Vagina (tissue), 2 donors: ENCODE measurements at regions not wholly inside any gene's neighbourhood (a gene's known extent, or its start where the extent isn't known, plus 50 kb on each side); places are given as distances from the start of the nearest gene placed in this dataset.

Experiments
- DNase-seq, 2 donors: peaks; one replicate each; pipeline ENCODE4 v3.0.0-alpha.2; 2017; ENCODE audit errors: extremely low spot score in 2 of 2
- H3K27ac ChIP-seq: fragments of 200-600 bp; sonication (generic); one replicate; pipeline ENCODE4 v1.5.1; 2019
- H3K27me3 ChIP-seq: fragments of 200-600 bp; sonication (generic); one replicate; pipeline ENCODE4 v1.5.1; 2019
- H3K36me3 ChIP-seq, 2 donors: fragments of 200-600 bp; sonication (generic); one replicate each; pipeline ENCODE4 v1.5.1; 2017 to 2019
- H3K4me1 ChIP-seq: fragments of 200-600 bp; sonication (generic); one replicate; pipeline ENCODE4 v1.5.1; 2019
- H3K4me3 ChIP-seq, 2 donors: fragments of 200-600 bp; sonication (generic); 1 replicate in 1 of 2; 2 replicates in 1 of 2; pipeline ENCODE4 v1.5.1; 2016 to 2019
- H3K9me3 ChIP-seq: fragments of 200-600 bp; sonication (generic); one replicate; pipeline ENCODE4 v1.5.1; 2019
- CTCF ChIP-seq, 3 experiments: fragments of 450-650 bp in 2 of 3; fragments of 200-600 bp in 1 of 3; sonication (generic) in 1 of 3; IDR thresholded peaks; one replicate each; pipeline ENCODE4 v1.5.1; 2017 to 2019; ENCODE audit warnings: antibody characterized with exemption in 3 of 3, mild to moderate bottlenecking in 2 of 3, moderate library complexity in 2 of 3
- POLR2A ChIP-seq, 2 donors: fragments of 450-650 bp; IDR thresholded peaks; one replicate each; pipeline ENCODE4 v1.6.1; 2017; ENCODE audit warnings: antibody characterized with exemption in 2 of 2, mild to moderate bottlenecking in 2 of 2, moderate library complexity in 2 of 2
- POLR2AphosphoS5 ChIP-seq, 2 donors: sonication (generic); formaldehyde crosslinking; IDR thresholded peaks; one replicate each; pipeline ENCODE4 v1.9.0; 2017; ENCODE audit warnings: antibody characterized with exemption in 2 of 2, mild to moderate bottlenecking in 2 of 2, low read depth in 1 of 2; ENCODE audit not compliant: insufficient read depth in 1 of 2
- intact Hi-C: fragments of 100-400 bp; cut with DNase I; formaldehyde crosslinking; loops from one replicate; pipeline ENCODE4 v1.15.1; 2023

DNA sequence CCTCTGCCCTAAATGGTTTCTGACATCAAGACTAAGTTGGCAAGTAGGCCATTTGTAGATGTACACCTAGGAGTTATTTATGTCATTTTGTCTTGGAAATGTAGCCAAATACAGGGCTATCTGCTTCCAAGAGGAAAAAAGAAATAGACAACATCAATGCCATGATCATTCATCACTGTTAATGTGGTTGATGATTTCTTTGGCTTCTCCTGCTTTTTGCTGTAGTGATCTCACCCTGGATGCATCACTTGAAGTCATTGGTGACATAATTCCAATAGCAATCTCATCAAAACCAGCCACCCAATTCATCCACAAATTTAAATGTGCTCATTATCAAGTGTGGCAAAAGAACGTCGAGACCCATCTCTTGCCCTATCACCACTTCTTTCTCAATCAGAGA lies 222.6 kb upstream of the PPARGC1A start:
- DNase-seq = no peak
- Histone ChIP-seq H3K4me3 (no peak overlapping the region), H3K4me1 (no peaks in the 10 kb centered on the region), H3K27me3 (no peaks in the 10 kb centered on the region), H3K36me3 (no peaks in the 10 kb centered on the region), H3K9me3 (no peaks in the 10 kb centered on the region), H3K27ac (no peak overlapping the region)
- intact Hi-C loops = no loop called here
- TF ChIP-seq CTCF (IDR thresholded peaks at IDR 0.05) (no peak), POLR2A (IDR thresholded peaks at IDR 0.05) (no peak), POLR2AphosphoS5 (IDR thresholded peaks at IDR 0.05; ENCODE audit: insufficient read depth in 1 of 2, low read depth in 1 of 2) (no peak)

- intact Hi-C loops = no loop called here
- no peak for TF ChIP-seq CTCF (IDR thresholded peaks at IDR 0.05)
- no peak for TF ChIP-seq POLR2A (IDR thresholded peaks at IDR 0.05)
- TF ChIP-seq POLR2AphosphoS5 (IDR thresholded peaks at IDR 0.05; ENCODE audit: insufficient read depth in 1 of 2, low read depth in 1 of 2) = no peak
- H3K27ac ChIP-seq = no peak overlapping the region
Measured at GRCh38 chr4:24108567-24108966, 218.7 kb upstream of the PPARGC1A start.

DNA sequence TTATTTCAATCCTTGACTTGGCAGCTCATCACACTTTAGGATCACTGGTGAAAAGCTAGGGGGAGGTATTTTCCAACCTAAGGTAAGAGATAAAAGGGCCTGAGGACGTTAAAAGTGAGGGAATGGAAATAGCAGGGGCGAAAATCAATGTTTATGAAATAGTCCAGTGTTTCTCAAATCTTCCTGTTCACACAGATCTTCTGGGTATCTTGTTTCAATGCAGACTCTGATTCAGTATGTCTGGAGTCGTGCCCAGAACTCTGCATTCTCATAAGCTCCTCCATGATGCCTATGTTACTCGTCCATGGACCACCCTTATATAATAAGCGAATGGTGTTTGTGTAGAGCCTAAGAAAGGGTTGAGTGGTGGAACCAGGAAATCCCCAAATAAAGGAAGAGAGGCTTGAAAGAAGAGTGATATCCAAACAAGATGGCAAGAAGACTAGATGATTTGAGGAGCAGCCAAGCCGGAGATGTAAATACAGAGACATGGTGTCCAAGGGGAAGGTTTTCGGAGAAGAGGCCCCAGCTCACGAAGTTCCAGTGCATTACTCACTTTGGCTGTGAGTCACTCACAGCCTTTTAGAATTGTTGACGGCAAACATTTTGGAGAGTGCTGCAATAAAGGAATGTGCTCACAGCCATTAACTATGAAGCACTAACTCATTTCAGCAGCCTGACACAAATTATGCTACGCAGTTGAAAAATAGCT lies 215.6 kb upstream of the PPARGC1A start:
- Histone ChIP-seq H3K9me3 (no peaks in the 10 kb centered on the region), H3K27me3 (no peaks in the 10 kb centered on the region), H3K4me1 (peaks cover 4% of the 10 kb centered on the region), H3K4me3 (no peak overlapping the region), H3K36me3 (no peaks in the 10 kb centered on the region), H3K27ac (peak overlapping the region; percentile 46)
- intact Hi-C loops = no loop called here
- DNase-seq = no peak
- no peak for TF ChIP-seq POLR2A (IDR thresholded peaks at IDR 0.05)
- no peak for TF ChIP-seq POLR2AphosphoS5 (IDR thresholded peaks at IDR 0.05; ENCODE audit: insufficient read depth in 1 of 2, low read depth in 1 of 2)
- TF ChIP-seq CTCF (IDR thresholded peaks at IDR 0.05) = no peak

More at GRCh38 chr4:24108567-24108966, 218.7 kb upstream of the PPARGC1A start:
- no peaks in the 10 kb centered on the region for H3K9me3 ChIP-seq
- DNase-seq = no peak
- no peaks in the 10 kb centered on the region for H3K27me3 ChIP-seq
- H3K4me1 ChIP-seq = peaks cover 4% of the 10 kb centered on the region
- no peaks in the 10 kb centered on the region for H3K36me3 ChIP-seq
- no peak overlapping the region for H3K4me3 ChIP-seq

GRCh38 chr4:24104158-24104565 lies 214.3 kb upstream of the PPARGC1A start:
- TF ChIP-seq POLR2A (IDR thresholded peaks at IDR 0.05) = no peak
- no peak for TF ChIP-seq POLR2AphosphoS5 (IDR thresholded peaks at IDR 0.05; ENCODE audit: insufficient read depth in 1 of 2, low read depth in 1 of 2)
- no peak for TF ChIP-seq CTCF (IDR thresholded peaks at IDR 0.05)
- DNase-seq = no peak
- H3K27ac ChIP-seq = no peak overlapping the region
- H3K4me1 ChIP-seq = peaks cover 4% of the 10 kb centered on the region
- no peak overlapping the region for H3K4me3 ChIP-seq
- H3K9me3 ChIP-seq = no peaks in the 10 kb centered on the region
- intact Hi-C loops = no loop called here
- no peaks in the 10 kb centered on the region for H3K36me3 ChIP-seq
- H3K27me3 ChIP-seq = no peaks in the 10 kb centered on the region

DNA sequence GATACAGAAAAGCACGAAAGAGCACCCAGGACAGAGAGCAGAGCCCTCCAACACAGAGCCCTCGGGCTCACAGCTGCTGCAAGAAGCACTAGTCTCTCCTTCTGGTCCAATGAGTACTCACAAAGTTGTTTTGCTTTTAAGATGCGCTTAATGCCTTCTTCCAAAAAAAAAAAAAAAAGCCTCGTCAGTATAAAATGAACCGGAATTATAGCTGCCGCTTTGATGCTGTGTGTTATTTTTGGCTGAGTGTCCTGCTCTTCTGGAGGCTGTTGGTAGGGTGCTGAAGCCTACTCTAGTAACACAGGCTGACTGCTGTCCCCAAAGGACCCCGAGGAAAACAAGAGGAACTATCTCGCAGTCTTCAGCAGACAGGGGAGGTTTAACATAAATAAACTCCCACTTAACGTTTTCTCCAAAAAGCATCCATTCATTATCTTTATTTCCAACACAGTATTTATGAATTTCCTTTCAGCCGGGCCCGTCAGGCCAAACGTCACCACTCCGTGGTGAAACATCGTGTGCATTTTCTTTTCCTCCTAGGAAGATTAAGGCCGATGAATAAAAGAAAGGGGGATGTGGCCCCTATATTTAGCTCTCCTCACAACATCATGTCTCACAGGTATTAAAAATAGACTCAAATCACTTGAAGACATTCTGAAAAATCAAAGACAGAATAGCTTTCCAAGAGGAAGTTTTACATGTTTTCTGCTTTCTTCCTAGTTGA lies 213.7 kb upstream of the PPARGC1A start:
- peaks cover 4% of the 10 kb centered on the region for H3K4me1 ChIP-seq
- intact Hi-C loops = no loop called here
- TF ChIP-seq POLR2AphosphoS5 (IDR thresholded peaks at IDR 0.05; ENCODE audit: insufficient read depth in 1 of 2, low read depth in 1 of 2) (no peak), CTCF (IDR thresholded peaks at IDR 0.05) (no peak), POLR2A (IDR thresholded peaks at IDR 0.05) (no peak)
- DNase-seq = no peak
- H3K27me3 ChIP-seq = no peaks in the 10 kb centered on the region
- no peaks in the 10 kb centered on the region for H3K36me3 ChIP-seq
- no peaks in the 10 kb centered on the region for H3K9me3 ChIP-seq
- H3K4me3 ChIP-seq = no peak overlapping the region
- no peak overlapping the region for H3K27ac ChIP-seq
